ENCODE measurements at regions not wholly inside any gene's neighbourhood (a gene's known extent, or its start where the extent isn't known, plus 50 kb on each side); places are given as distances from the start of the nearest gene placed in this dataset.
"Not testable (repeated sequence)": the region's sequence is repeated elsewhere in the genome, so short reads cannot be mapped to it uniquely, and the experiment has no call there.

DNA sequence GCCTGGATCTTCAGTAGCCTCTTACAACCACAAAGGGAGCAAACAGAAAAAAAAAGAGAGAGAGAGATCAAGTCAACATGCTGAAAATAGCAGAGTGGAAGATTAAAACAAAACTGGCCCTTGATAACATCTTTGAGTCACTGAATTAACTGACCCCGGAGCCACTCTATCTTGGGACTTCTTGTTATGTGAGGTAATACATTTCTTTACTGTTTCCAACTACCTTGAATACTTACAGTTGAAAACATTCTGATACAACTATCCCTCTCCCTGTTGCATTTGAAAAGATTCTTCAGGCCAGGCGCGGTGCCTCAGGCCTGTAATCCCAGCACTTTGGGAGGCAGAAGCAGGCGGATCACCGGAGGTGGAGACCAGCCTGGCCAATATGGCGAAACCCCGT, 208.1 kb downstream of the MEMO1 start:
- Histone ChIP-seq H3K36me3 (no peaks in the 10 kb centered on the region), H3K9me3 (peaks cover 0 to 9% (median 0%) of the 10 kb centered on the region in 3 donors), H3K4me3 (no peak overlapping the region), H3K27me3 (no peaks in the 10 kb centered on the region), H3K4me1 (no peaks in the 10 kb centered on the region), H3K27ac (no peak overlapping the region)
- WGBS, 2 donors (ENCODE audit: low coverage in 1 of 2), result 94% methylated on average over 3 of the region's 7 CpGs; no CpG with 5 or more reads in 1 of the 2 donors
- TF ChIP-seq POLR2A (IDR thresholded peaks at IDR 0.05), result no peak
- TF ChIP-seq, protein P1, sequence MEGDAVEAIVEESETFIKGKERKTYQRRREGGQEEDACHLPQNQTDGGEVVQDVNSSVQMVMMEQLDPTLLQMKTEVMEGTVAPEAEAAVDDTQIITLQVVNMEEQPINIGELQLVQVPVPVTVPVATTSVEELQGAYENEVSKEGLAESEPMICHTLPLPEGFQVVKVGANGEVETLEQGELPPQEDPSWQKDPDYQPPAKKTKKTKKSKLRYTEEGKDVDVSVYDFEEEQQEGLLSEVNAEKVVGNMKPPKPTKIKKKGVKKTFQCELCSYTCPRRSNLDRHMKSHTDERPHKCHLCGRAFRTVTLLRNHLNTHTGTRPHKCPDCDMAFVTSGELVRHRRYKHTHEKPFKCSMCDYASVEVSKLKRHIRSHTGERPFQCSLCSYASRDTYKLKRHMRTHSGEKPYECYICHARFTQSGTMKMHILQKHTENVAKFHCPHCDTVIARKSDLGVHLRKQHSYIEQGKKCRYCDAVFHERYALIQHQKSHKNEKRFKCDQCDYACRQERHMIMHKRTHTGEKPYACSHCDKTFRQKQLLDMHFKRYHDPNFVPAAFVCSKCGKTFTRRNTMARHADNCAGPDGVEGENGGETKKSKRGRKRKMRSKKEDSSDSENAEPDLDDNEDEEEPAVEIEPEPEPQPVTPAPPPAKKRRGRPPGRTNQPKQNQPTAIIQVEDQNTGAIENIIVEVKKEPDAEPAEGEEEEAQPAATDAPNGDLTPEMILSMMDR (IDR thresholded peaks at IDR 0.05), result no peak
- no peak for TF ChIP-seq POLR2AphosphoS5 (IDR thresholded peaks at IDR 0.05)
- TF ChIP-seq EP300 (IDR thresholded peaks at IDR 0.05), result no peak
- no peak for ATAC-seq

DNA sequence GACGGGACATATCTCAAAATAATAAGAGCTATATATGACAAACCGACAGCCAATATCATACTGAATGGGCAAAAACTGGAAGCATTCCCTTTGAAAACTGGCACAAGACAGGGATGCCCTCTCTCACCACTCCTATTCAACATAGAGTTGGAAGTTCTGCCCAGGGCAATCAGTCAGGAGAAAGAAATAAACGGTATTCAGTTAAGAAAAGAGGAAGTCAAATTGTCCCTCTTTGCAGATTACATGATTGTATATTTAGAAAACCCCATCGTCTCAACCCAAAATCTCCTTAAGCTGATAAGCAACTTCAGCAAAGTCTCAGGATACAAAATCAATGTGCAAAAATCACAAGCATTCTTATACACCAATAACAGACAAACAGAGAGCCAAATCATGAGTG, 211.5 kb downstream of the MEMO1 start:
- ATAC-seq, H3K27ac ChIP-seq, H3K36me3 ChIP-seq, H3K4me1 ChIP-seq, H3K4me3 ChIP-seq, H3K27me3 ChIP-seq: not testable (repeated sequence)
- peaks cover 0 to 27% (median 0%) of the 10 kb centered on the region in 3 donors for H3K9me3 ChIP-seq
- WGBS, 2 donors (ENCODE audit: low coverage in 1 of 2), result 75 to 84% methylated on average over 4 of the region's 4 CpGs

DNA sequence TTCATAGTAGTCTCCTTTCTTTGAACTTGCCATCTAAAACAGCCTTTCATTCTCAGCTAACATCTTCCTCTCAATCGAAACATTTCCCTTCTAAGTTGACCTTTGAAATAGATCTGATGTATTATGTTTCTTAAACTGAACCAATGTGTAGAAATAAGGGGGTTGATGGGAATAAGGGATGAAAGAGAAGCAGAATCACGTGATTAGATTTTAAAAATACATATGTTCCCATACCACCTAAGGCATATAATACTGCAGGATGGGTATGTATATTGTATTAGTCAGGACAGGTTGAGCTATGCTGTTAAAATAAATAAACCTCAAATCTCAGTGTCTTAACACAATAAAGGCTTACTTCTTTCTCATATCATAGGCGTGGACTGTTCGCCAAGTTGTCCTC, 207.5 kb upstream of the SRD5A2 start:
- peaks cover 0 to 7% (median 0%) of the 10 kb centered on the region in 3 donors for H3K9me3 ChIP-seq
- no peaks in the 10 kb centered on the region for H3K36me3 ChIP-seq
- no peaks in the 10 kb centered on the region for H3K4me1 ChIP-seq
- no peak overlapping the region for H3K27ac ChIP-seq
- no peak overlapping the region for H3K4me3 ChIP-seq
- TF ChIP-seq EP300 (IDR thresholded peaks at IDR 0.05) (no peak), POLR2A (IDR thresholded peaks at IDR 0.05) (no peak), POLR2AphosphoS5 (IDR thresholded peaks at IDR 0.05) (no peak)
- TF ChIP-seq, protein P1 (IDR thresholded peaks at IDR 0.05), result no peak
- ATAC-seq, result no peak
- H3K27me3 ChIP-seq, result no peaks in the 10 kb centered on the region
- 75 to 80% methylated on average over 3 to 4 of the region's 4 CpGs for WGBS, 2 donors (ENCODE audit: low coverage in 1 of 2)

DNA sequence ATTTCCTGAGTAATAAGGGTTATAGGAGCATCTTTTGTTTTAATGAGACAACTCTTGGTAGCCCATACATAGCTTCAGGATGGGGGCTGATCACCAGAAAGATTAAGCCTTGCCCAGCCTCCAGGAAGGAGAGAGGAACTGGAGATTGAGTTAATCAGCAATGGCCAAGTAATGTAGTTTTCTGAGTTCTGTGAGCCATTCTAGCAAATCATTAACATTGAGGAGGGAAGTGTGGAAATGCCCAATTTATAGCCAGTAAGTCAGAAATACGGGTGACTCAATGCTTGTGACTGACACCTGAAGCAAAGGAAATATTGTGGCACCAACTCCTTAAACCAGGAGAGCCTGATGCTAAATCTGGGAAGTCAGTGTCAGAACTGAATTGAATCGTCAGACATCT, 205.1 kb upstream of the SRD5A2 start:
- WGBS, 2 donors (ENCODE audit: low coverage in 1 of 2), result 55% methylated on average over 2 of the region's 2 CpGs
- no peaks in the 10 kb centered on the region for H3K4me1 ChIP-seq
- no peaks in the 10 kb centered on the region for H3K36me3 ChIP-seq
- no peak for ATAC-seq
- H3K9me3 ChIP-seq, result peaks cover 0 to 20% (median 0%) of the 10 kb centered on the region in 3 donors
- H3K27me3 ChIP-seq, result no peaks in the 10 kb centered on the region
- no peak overlapping the region for H3K4me3 ChIP-seq
- no peak overlapping the region for H3K27ac ChIP-seq
- TF ChIP-seq, protein P1 (IDR thresholded peaks at IDR 0.05), result no peak
- no peak for TF ChIP-seq POLR2A (IDR thresholded peaks at IDR 0.05)
- TF ChIP-seq EP300 (IDR thresholded peaks at IDR 0.05), result no peak
- TF ChIP-seq POLR2AphosphoS5 (IDR thresholded peaks at IDR 0.05), result no peak

DNA sequence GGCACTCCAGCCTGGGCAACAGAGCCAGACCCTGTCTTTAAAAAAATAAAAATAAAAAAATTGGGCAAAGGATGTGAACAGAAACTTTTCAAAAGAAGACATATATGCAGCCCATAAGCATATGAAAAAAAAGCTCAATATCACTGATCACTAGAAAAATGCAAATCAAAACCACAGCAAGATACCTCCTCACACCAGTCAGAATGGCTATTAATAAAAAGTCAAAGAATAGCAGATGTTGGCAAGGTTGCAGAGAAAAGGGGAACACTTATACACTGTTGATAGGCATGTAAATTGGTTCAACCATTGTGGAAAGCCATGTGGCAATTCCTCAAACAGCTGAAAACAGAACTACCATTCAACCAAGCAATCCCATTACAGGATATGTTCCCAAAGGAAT, 204.1 kb upstream of the SRD5A2 start:
- Histone ChIP-seq H3K4me3 (no peak overlapping the region), H3K27ac (no peak overlapping the region), H3K4me1 (no peaks in the 10 kb centered on the region), H3K27me3 (no peaks in the 10 kb centered on the region), H3K36me3 (no peaks in the 10 kb centered on the region), H3K9me3 (peaks cover 0 to 29% (median 0%) of the 10 kb centered on the region in 3 donors)
- no peak for TF ChIP-seq POLR2A (IDR thresholded peaks at IDR 0.05)
- no peak for TF ChIP-seq POLR2AphosphoS5 (IDR thresholded peaks at IDR 0.05)
- no peak for TF ChIP-seq EP300 (IDR thresholded peaks at IDR 0.05)
- TF ChIP-seq, protein P1 (IDR thresholded peaks at IDR 0.05), result no peak
- no peak for ATAC-seq

DNA sequence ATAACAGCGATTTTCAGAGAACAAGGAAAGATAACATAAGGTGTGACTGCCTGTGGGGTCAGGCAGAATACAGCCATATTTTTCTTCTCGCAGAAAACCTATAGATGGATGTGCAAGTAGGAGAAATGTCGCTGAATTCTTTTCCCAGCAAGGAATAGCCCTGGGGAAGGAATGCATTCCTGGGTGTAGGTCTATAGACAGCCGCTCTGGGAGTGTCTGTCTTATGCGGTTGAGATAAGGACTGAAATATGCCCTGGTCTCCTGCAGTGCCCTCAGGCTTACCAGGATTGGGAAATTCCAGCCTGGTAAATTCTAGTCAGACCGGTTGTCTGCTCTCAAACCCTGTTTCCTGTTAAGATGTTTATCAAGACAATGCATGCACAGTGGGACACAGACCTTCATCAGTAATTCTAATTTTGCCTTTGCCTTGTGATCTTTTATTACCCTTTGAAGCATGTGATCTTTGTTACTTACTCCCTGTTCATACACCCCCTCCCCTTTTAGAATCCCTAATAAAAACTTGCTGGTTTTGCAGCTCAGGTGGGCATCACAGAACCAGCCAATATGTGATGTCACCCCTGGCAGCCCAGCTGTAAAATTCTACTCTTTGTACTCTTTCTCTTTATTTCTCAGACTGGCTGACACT, 202.8 kb upstream of the SRD5A2 start:
- ATAC-seq, H3K27ac ChIP-seq, H3K4me1 ChIP-seq, H3K27me3 ChIP-seq, H3K36me3 ChIP-seq, H3K4me3 ChIP-seq: not testable (repeated sequence)
- H3K9me3 ChIP-seq, result peaks cover 0 to 33% (median 0%) of the 10 kb centered on the region in 3 donors
- WGBS, 2 donors (ENCODE audit: low coverage in 1 of 2), result 76 to 95% methylated on average over 4 to 6 of the region's 6 CpGs
